ENCODE measurements at regions not wholly inside any gene's neighbourhood (a gene's known extent, or its start where the extent isn't known, plus 50 kb on each side); places are given as distances from the start of the nearest gene placed in this dataset.

DNA sequence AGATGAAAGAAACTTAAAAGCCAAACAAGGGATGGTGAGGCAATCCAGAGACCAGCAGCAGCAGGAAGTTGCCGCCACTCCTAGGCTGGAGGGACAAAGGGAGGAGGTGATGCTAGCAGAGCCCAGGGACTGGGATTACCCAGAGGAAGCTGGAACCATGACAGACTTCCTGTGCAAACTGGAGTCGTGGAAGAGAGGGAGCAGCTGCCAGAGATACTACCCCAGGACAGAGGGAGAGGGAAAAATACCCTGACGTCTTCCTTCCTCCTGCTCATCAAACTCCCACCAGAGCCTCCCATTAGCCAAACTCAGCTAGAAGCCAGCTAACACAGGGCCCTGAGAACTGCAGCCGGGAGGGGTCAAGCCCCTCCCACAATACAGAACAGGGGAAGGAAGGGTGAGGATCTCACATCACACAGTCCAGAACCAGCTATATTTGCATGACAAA lies 101.2 kb upstream of the KLF3 start:
- no peak for DNase-seq (ENCODE audit: low read depth, low spot score)
- in situ Hi-C loops (cut with HindIII; ENCODE audit: low sequenced_read_pairs) = no loop called here
- TF ChIP-seq, protein P1, sequence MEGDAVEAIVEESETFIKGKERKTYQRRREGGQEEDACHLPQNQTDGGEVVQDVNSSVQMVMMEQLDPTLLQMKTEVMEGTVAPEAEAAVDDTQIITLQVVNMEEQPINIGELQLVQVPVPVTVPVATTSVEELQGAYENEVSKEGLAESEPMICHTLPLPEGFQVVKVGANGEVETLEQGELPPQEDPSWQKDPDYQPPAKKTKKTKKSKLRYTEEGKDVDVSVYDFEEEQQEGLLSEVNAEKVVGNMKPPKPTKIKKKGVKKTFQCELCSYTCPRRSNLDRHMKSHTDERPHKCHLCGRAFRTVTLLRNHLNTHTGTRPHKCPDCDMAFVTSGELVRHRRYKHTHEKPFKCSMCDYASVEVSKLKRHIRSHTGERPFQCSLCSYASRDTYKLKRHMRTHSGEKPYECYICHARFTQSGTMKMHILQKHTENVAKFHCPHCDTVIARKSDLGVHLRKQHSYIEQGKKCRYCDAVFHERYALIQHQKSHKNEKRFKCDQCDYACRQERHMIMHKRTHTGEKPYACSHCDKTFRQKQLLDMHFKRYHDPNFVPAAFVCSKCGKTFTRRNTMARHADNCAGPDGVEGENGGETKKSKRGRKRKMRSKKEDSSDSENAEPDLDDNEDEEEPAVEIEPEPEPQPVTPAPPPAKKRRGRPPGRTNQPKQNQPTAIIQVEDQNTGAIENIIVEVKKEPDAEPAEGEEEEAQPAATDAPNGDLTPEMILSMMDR (IDR thresholded peaks at IDR 0.05; ENCODE audit: low read depth, low read length) = no peak
- H3K4me3 ChIP-seq (ENCODE audit: low read depth, low read length) = no peak overlapping the region

DNA sequence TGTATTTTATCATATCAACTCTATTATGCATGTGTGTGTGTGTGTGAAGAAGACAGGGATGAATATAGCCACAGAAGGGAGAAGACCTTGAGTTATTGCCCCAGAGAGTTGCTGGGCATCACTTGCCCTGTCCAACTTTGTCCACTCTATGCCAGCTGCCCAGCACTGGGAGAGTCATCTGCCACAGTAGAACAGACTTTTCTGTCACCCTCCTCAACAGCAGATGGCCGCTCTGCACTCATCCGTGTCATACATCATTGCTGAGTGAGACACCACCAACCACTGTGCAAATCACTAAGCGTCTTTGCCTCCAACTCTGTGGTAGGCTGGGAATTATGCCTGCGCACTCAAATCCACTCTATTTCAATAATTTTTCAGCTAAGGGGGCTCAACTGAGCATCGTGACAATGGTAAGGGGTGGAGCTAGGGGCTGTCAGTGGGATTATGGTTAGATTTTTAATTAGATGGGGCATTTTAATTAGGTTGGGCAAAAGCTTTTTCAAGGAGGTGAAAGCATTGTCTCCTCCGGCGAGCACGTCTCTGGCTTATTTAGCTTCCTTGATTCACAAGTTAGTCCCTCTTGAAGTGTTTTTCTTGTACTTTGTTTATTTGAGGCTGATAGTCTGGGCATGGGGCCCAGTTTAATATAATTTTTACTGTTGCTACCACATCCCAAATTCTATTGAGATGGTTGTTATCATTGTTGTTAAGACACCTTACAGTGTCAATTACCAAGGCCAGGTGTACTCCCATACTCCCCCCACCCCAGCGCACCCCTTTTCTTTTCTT lies 100.1 kb upstream of the KLF3 start:
- peak; percentile 12 for DNase-seq (ENCODE audit: low read depth, low spot score)
- TF ChIP-seq, protein P1 (IDR thresholded peaks at IDR 0.05; ENCODE audit: low read depth, low read length) = no peak
- H3K4me3 ChIP-seq (ENCODE audit: low read depth, low read length) = no peak overlapping the region
- in situ Hi-C loops (cut with HindIII; ENCODE audit: low sequenced_read_pairs) = no loop called here

DNA sequence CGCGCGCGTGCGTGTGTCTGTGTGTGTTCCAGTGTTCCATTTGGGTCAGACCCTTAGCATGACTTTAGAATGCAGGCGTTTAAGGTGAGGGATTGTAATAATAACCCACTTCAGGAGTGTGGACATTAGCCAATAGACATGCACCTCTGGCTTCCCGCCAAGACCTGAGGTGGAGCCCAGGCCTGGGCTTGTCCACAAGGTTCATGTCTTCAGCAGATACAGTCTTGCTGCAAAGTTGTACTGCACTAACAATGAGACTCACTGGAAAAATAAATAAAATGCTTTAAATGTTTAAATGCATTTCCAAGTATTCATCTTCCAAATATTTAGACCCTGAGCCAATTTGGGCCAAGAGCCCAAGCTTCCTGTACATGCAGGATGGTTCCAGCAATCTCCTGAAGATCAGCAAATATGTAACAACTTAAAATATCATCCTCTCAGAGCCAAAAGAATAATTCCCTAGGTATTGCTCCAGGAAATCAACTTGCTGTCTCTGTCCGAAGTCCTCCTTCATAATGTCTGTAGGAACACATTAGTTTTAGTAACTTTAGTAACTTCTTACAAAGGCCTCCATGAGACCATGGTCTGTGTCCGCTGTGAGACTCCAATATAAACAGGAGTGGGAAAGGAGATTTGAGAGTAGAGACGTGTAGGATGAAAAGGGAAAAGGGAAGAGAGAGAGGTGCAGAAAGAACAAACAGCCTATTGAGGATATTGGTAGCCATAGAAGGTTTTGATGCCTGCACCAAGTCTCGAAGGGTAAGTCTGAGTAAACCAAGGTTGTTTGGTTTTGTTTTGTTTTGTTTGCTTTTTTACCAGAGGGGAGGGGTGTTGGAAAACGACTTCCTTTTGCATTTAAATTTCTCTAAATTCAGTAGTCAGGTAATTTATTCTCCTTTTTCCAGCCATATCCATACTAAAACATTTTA lies 98.5 kb upstream of the KLF3 start:
- no peak overlapping the region for H3K4me3 ChIP-seq (ENCODE audit: low read depth, low read length)
- TF ChIP-seq, protein P1 (IDR thresholded peaks at IDR 0.05; ENCODE audit: low read depth, low read length) = no peak
- in situ Hi-C loops (cut with HindIII; ENCODE audit: low sequenced_read_pairs) = no loop called here
- peak; percentile 57 for DNase-seq (ENCODE audit: low read depth, low spot score)

DNA sequence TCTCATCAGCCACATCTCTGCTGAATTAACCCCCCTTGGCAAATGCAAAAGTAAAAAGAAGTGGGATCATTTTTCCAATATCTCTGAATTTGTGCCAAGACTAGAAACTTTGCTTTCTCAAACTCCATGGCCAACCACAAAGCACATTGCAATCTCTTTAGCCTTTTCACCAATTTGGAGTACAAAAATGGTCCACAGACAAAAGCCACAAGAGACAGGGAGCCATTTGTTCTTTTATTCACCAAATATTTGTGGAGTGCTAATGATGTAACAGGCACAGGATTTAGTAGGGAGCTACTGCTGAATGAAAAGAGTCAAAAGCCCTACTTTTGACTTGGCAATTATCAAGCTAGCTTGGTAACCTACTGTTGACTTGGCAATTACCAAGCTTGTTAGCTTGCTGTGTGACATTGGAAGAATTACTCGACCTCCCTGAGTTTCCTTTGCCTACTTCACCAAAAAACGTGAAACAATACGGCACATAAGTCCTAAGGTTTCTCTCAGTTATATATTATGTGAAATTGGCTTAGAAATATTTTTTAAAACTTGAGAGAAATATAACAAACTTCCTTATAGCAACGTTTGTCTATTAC lies 97.1 kb upstream of the KLF3 start:
- DNase-seq (ENCODE audit: low read depth, low spot score) = peak; percentile 16
- in situ Hi-C loops (cut with HindIII; ENCODE audit: low sequenced_read_pairs) = no loop called here
- H3K4me3 ChIP-seq (ENCODE audit: low read depth, low read length) = no peak overlapping the region
- TF ChIP-seq, protein P1 (IDR thresholded peaks at IDR 0.05; ENCODE audit: low read depth, low read length) = no peak

DNA sequence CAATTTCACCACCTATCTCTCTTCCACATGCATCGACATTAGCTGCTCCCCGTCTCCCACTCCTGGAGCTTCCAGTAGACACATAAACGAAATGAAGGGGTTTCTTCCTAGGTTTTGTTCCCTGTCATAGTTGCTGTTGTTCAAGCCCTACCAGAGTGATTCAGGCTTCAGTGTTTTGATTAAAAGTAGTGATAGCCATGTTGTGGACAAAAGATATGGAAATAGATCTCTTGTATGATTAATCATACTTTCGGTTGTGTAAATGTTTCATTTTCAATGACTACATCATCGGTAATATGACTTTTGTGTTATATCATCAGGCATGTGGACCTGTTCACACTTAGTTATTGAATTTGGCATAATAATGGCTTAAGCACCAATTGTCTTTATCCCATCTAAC lies 96.5 kb upstream of the KLF3 start:
- in situ Hi-C loops (cut with HindIII; ENCODE audit: low sequenced_read_pairs) = no loop called here
- TF ChIP-seq, protein P1 (IDR thresholded peaks at IDR 0.05; ENCODE audit: low read depth, low read length) = no peak
- no peak overlapping the region for H3K4me3 ChIP-seq (ENCODE audit: low read depth, low read length)
- DNase-seq (ENCODE audit: low read depth, low spot score) = no peak

DNA sequence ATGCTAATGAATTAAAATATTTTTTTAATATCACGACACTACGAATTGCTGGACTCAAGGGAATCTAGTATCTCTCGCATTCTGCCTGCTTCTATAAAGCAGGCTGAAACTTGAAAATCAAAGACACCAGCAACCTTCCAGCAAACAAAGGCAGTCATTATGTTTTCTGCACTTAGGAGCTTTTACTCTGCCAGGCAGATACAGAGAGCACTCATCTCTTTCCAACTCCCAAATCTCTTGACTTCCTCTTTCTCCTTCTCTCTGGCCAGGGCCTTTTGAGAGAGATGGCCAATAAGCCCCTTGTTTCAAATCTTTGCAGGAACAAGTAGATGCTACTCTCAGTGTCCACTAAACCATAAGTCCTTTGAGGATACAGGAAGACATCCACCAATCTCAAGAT lies 95.2 kb upstream of the KLF3 start:
- in situ Hi-C loops (cut with HindIII; ENCODE audit: low sequenced_read_pairs) = no loop called here
- DNase-seq (ENCODE audit: low read depth, low spot score) = no peak
- TF ChIP-seq, protein P1 (IDR thresholded peaks at IDR 0.05; ENCODE audit: low read depth, low read length) = no peak
- H3K4me3 ChIP-seq (ENCODE audit: low read depth, low read length) = no peak overlapping the region

Measured in astrocyte of the spinal cord (primary cell).